Keratinocyte (primary cell): ENCODE measurements at regions not wholly inside any gene's neighbourhood (a gene's known extent, or its start where the extent isn't known, plus 50 kb on each side); places are given as distances from the start of the nearest gene placed in this dataset.
"Not testable (repeated sequence)": the region's sequence is repeated elsewhere in the genome, so short reads cannot be mapped to it uniquely, and the experiment has no call there.

Source experiments
- EZH2 ChIP-seq: IDR thresholded peaks from one replicate; pipeline ENCODE4 v1.6.1; 2012; ENCODE audit warnings: inconsistent platforms, mild to moderate bottlenecking, low read length, moderate library complexity
- TF ChIP-seq, protein P1 (sequence below), 3 experiments: IDR thresholded peaks in 1 of 3; conservative IDR thresholded peaks in 1 of 3; optimal IDR thresholded peaks in 1 of 3; 2 replicates in 2 of 3; 3 replicates in 1 of 3; pipeline versions ENCODE3 to v1.5.1; 2011; ENCODE audit warnings: low read length in 3 of 3, mild to moderate bottlenecking in 3 of 3, moderate library complexity in 2 of 3, control low read depth in 1 of 3, inconsistent platforms in 1 of 3; ENCODE audit not compliant: insufficient read depth in 2 of 3; ENCODE audit errors: extremely low read depth in 1 of 3

DNA sequence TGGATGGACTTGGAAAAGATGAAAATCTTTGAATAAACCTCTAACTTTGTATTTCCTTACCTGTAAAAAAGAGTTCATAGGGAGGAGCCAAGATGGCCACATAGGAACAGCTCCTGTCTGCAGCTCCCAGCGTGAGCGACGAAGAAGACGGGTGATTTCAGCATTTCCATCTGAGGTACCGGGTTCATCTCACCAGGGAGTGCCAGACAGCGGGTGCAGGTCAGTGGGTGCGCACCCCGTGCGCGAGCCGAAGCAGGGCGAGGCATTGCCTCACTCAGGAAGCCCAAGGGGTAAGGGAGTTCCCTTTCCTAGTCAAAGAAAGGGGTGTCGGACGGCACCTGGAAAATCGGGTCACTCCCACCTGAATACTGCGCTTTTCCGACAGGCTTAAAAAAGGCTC lies 191.3 kb upstream of the DDX18 start:
- TF ChIP-seq, protein P1, sequence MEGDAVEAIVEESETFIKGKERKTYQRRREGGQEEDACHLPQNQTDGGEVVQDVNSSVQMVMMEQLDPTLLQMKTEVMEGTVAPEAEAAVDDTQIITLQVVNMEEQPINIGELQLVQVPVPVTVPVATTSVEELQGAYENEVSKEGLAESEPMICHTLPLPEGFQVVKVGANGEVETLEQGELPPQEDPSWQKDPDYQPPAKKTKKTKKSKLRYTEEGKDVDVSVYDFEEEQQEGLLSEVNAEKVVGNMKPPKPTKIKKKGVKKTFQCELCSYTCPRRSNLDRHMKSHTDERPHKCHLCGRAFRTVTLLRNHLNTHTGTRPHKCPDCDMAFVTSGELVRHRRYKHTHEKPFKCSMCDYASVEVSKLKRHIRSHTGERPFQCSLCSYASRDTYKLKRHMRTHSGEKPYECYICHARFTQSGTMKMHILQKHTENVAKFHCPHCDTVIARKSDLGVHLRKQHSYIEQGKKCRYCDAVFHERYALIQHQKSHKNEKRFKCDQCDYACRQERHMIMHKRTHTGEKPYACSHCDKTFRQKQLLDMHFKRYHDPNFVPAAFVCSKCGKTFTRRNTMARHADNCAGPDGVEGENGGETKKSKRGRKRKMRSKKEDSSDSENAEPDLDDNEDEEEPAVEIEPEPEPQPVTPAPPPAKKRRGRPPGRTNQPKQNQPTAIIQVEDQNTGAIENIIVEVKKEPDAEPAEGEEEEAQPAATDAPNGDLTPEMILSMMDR (optimal IDR thresholded peaks at IDR 0.05 in 1 of 3, IDR thresholded peaks at IDR 0.05 in 1 of 3, conservative IDR thresholded peaks at IDR 0.05 in 1 of 3; ENCODE audit: extremely low read depth in 1 of 3, insufficient read depth in 2 of 3, low read length in 3 of 3): not testable (repeated sequence)
- TF ChIP-seq EZH2: not testable (repeated sequence)
